ENCODE measurements at regions not wholly inside any gene's neighbourhood (a gene's known extent, or its start where the extent isn't known, plus 50 kb on each side); places are given as distances from the start of the nearest gene placed in this dataset.
"Not testable (repeated sequence)": the region's sequence is repeated elsewhere in the genome, so short reads cannot be mapped to it uniquely, and the experiment has no call there.

- DNase-seq (ENCODE audit: low spot score), result no peak
- Histone ChIP-seq H3K9me2 (replicated peaks; ENCODE audit: insufficient read depth) (no peaks in the 10 kb centered on the region), H4K20me1 (ENCODE audit: insufficient read depth, poor library complexity, severe bottlenecking) (no peaks in the 10 kb centered on the region), H2AFZ (no peak overlapping the region), H3K36me3 (replicated peaks; ENCODE audit: insufficient read depth, low read depth) (no peaks in the 10 kb centered on the region), H3K9me3 (ENCODE audit: low read depth) (no peaks in the 10 kb centered on the region), H3K4me2 (no peak overlapping the region), H3K27ac (no peak overlapping the region), H3K4me1 (ENCODE audit: insufficient read depth) (no peaks in the 10 kb centered on the region), H3K79me2 (no peaks in the 10 kb centered on the region), H3K27me3 (no peaks in the 10 kb centered on the region), H3K4me3 (no peak overlapping the region)
- TF ChIP-seq EZH2 (IDR thresholded peaks at IDR 0.05; ENCODE audit: borderline replicate concordance), result no peak
- TF ChIP-seq EZH2phosphoT487 (IDR thresholded peaks at IDR 0.05; ENCODE audit: low read depth, severe bottlenecking, unreplicated experiment), result no peak
- TF ChIP-seq CTCF (IDR thresholded peaks at IDR 0.05; ENCODE audit: poor library complexity), result no peak
These were observed 58.0 kb upstream of the FBXO11 start for GRCh38 chr2:47964277-47964676.

GRCh38 chr2:47964722-47965434 lies 58.6 kb upstream of the FBXO11 start:
- DNase-seq (ENCODE audit: low spot score), result no peak
- Histone ChIP-seq H3K4me1 (ENCODE audit: insufficient read depth) (no peaks in the 10 kb centered on the region), H3K36me3 (replicated peaks; ENCODE audit: insufficient read depth, low read depth) (no peaks in the 10 kb centered on the region)

GRCh38 chr2:47976728-47977127 lies 70.4 kb upstream of the FBXO11 start:
- H3K79me2 ChIP-seq; H3K36me3 ChIP-seq (replicated peaks; ENCODE audit: insufficient read depth, low read depth); H2AFZ ChIP-seq; H3K4me2 ChIP-seq; H3K4me1 ChIP-seq (ENCODE audit: insufficient read depth); H3K4me3 ChIP-seq; DNase-seq (ENCODE audit: low spot score); H3K9me2 ChIP-seq (replicated peaks; ENCODE audit: insufficient read depth); H3K27me3 ChIP-seq; H3K27ac ChIP-seq; H4K20me1 ChIP-seq (ENCODE audit: insufficient read depth, poor library complexity, severe bottlenecking); H3K9me3 ChIP-seq (ENCODE audit: low read depth): not testable (repeated sequence)

More at GRCh38 chr2:47964722-47965434, 58.6 kb upstream of the FBXO11 start:
- H4K20me1 ChIP-seq (ENCODE audit: insufficient read depth, poor library complexity, severe bottlenecking), result no peaks in the 10 kb centered on the region
- 81% methylated on average over 8 of the region's 8 CpGs for WGBS (ENCODE audit: low lambda C conversion rate, missing lambda C conversion rate)
- H3K79me2 ChIP-seq, result no peaks in the 10 kb centered on the region
- H3K27me3 ChIP-seq, result no peaks in the 10 kb centered on the region
- H3K4me2 ChIP-seq, result no peak overlapping the region
- no peak overlapping the region for H3K4me3 ChIP-seq
- TF ChIP-seq EZH2 (IDR thresholded peaks at IDR 0.05; ENCODE audit: borderline replicate concordance), result no peak
- no peak overlapping the region for H2AFZ ChIP-seq
- no peaks in the 10 kb centered on the region for H3K9me2 ChIP-seq (replicated peaks; ENCODE audit: insufficient read depth)
- H3K27ac ChIP-seq, result no peak overlapping the region
- H3K9me3 ChIP-seq (ENCODE audit: low read depth), result no peaks in the 10 kb centered on the region

- H3K36me3 ChIP-seq (replicated peaks; ENCODE audit: insufficient read depth, low read depth), result no peaks in the 10 kb centered on the region
- H2AFZ ChIP-seq, result no peak overlapping the region
- no peak overlapping the region for H3K4me3 ChIP-seq
- no peaks in the 10 kb centered on the region for H3K9me2 ChIP-seq (replicated peaks; ENCODE audit: insufficient read depth)
- no peak overlapping the region for H3K4me2 ChIP-seq
- no peaks in the 10 kb centered on the region for H3K4me1 ChIP-seq (ENCODE audit: insufficient read depth)
- TF ChIP-seq EZH2phosphoT487 (IDR thresholded peaks at IDR 0.05; ENCODE audit: low read depth, severe bottlenecking, unreplicated experiment), result no peak
- TF ChIP-seq EZH2 (IDR thresholded peaks at IDR 0.05; ENCODE audit: borderline replicate concordance), result no peak
- TF ChIP-seq CTCF (IDR thresholded peaks at IDR 0.05; ENCODE audit: poor library complexity), result no peak
- no peak overlapping the region for H3K27ac ChIP-seq
- H3K9me3 ChIP-seq (ENCODE audit: low read depth), result no peaks in the 10 kb centered on the region
- H3K27me3 ChIP-seq, result no peaks in the 10 kb centered on the region
- no peaks in the 10 kb centered on the region for H3K79me2 ChIP-seq
- no peak for DNase-seq (ENCODE audit: low spot score)
- no peaks in the 10 kb centered on the region for H4K20me1 ChIP-seq (ENCODE audit: insufficient read depth, poor library complexity, severe bottlenecking)
These were observed 77.7 kb upstream of the FBXO11 start for GRCh38 chr2:47984041-47984440.

Measured in hepatocyte (in vitro differentiated cells).